ENCODE measurements at regions not wholly inside any gene's neighbourhood (a gene's known extent, or its start where the extent isn't known, plus 50 kb on each side); places are given as distances from the start of the nearest gene placed in this dataset.

DNA sequence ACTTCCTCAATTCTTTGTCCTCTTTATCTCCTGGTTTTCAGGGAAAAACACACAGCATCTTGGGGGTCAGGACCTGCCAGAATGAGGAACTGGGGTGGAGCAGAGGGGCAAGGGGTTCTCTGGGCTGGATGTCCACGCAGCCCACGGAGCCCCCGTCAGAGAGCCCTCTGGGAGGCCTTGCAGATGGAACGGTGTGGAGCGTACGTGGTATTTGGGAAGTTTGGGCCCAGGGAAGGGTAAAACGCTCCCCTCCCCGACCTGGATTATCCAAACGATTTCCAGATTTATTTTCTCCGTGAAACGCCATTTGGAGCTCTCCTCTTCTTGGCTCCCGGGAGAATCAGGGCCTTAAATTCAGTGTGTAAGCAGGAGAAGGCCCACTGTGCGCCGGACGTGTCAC, 51.7 kb upstream of the ZNF536 start:
- TF ChIP-seq TAF1 (IDR thresholded peaks at IDR 0.05; ENCODE audit: borderline replicate concordance, low read depth, low read length) (no peak), EZH2phosphoT487 (IDR thresholded peaks at IDR 0.05; ENCODE audit: borderline replicate concordance, low read depth) (no peak), MXI1 (IDR thresholded peaks at IDR 0.05; ENCODE audit: low read depth, low read length) (no peak), EP300 (IDR thresholded peaks at IDR 0.05; ENCODE audit: borderline replicate concordance in 1 of 2, low read depth in 1 of 2, low read length in 1 of 2) (no peak)
- TF ChIP-seq, protein P1, sequence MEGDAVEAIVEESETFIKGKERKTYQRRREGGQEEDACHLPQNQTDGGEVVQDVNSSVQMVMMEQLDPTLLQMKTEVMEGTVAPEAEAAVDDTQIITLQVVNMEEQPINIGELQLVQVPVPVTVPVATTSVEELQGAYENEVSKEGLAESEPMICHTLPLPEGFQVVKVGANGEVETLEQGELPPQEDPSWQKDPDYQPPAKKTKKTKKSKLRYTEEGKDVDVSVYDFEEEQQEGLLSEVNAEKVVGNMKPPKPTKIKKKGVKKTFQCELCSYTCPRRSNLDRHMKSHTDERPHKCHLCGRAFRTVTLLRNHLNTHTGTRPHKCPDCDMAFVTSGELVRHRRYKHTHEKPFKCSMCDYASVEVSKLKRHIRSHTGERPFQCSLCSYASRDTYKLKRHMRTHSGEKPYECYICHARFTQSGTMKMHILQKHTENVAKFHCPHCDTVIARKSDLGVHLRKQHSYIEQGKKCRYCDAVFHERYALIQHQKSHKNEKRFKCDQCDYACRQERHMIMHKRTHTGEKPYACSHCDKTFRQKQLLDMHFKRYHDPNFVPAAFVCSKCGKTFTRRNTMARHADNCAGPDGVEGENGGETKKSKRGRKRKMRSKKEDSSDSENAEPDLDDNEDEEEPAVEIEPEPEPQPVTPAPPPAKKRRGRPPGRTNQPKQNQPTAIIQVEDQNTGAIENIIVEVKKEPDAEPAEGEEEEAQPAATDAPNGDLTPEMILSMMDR (IDR thresholded peaks at IDR 0.05), result no peak

Measured in SK-N-SH (cell line).